Upper lobe of left lung (tissue), 4 donors: ENCODE measurements at regions not wholly inside any gene's neighbourhood (a gene's known extent, or its start where the extent isn't known, plus 50 kb on each side); places are given as distances from the start of the nearest gene placed in this dataset.

Source experiments
- CTCF ChIP-seq, 6 experiments: fragments of 450-650 bp in 4 of 6; fragments of 200-600 bp in 2 of 6; sonication (generic) in 2 of 6; IDR thresholded peaks; one replicate each; pipeline ENCODE4 v1.5.1; 2016 to 2019; ENCODE audit warnings: antibody characterized with exemption in 6 of 6
- POLR2A ChIP-seq, 4 donors: fragments of 450-650 bp; IDR thresholded peaks; one replicate each; pipeline ENCODE4 v1.5.1; 2016 to 2017; ENCODE audit warnings: antibody characterized with exemption in 4 of 4, mild to moderate bottlenecking in 2 of 4
- POLR2AphosphoS5 ChIP-seq, 2 donors: sonication (generic); formaldehyde crosslinking; IDR thresholded peaks; one replicate each; pipeline ENCODE4 v1.5.1; 2017; ENCODE audit warnings: antibody characterized with exemption in 2 of 2

DNA sequence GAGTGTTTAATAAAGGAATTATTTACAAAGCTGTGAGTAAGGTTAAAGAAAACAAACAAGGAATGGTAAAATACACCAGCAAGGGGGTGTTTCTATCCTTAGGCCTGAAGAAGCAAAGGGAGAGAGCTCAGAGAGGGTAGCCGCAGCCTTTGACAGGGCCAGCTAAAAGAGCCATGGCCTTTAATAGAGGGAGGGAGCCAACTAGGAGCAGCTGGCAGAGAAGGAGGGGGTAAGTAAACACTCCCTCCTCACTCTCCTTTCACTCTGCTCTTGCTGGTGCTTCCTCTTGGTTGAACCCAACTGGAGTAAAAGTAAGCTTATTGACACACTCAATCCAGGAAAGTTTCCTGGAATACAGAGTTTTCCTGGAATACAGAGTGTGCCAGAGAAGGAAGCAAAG is 87.5 kb downstream of the CH25H start:
- no peak for TF ChIP-seq POLR2AphosphoS5 (IDR thresholded peaks at IDR 0.05)
- TF ChIP-seq CTCF (IDR thresholded peaks at IDR 0.05): no peak
- no peak for TF ChIP-seq POLR2A (IDR thresholded peaks at IDR 0.05)
